AG09319 (cell line): ENCODE measurements at regions not wholly inside any gene's neighbourhood (a gene's known extent, or its start where the extent isn't known, plus 50 kb on each side); places are given as distances from the start of the nearest gene placed in this dataset.
"Not testable (repeated sequence)": the region's sequence is repeated elsewhere in the genome, so short reads cannot be mapped to it uniquely, and the experiment has no call there.

Source experiments
- DNase-seq: peaks from one replicate; pipeline ENCODE4 v3.0.0-alpha.2; 2010; ENCODE audit warnings: low read depth; ENCODE audit errors: extremely low read depth
- CTCF ChIP-seq: IDR thresholded peaks from 2 replicates; pipeline ENCODE4 v1.5.1; 2011; ENCODE audit warnings: low read depth, mild to moderate bottlenecking, inconsistent platforms, low read length, moderate library complexity

GRCh38 chr18:27544206-27544605 is 359.1 kb upstream of the CHST9 start:
- DNase-seq: no peak
- no peak for TF ChIP-seq CTCF

- no peak for TF ChIP-seq CTCF
- no peak for DNase-seq
These were observed 356.2 kb upstream of the CHST9 start for GRCh38 chr18:27541293-27541692.

GRCh38 chr18:27540111-27540510 is 355.0 kb upstream of the CHST9 start:
- no peak for TF ChIP-seq CTCF
- no peak for DNase-seq

GRCh38 chr18:27528925-27529521 is 343.9 kb upstream of the CHST9 start:
- DNase-seq: no peak
- no peak for TF ChIP-seq CTCF

GRCh38 chr18:27527856-27528255 is 342.7 kb upstream of the CHST9 start:
- no peak for TF ChIP-seq CTCF
- DNase-seq: no peak

- no peak for DNase-seq
- TF ChIP-seq CTCF: no peak
These were observed 335.3 kb upstream of the CHST9 start for GRCh38 chr18:27520401-27520800.

- not testable (repeated sequence) for DNase-seq
These were observed 325.0 kb upstream of the CHST9 start for GRCh38 chr18:27510036-27510633.

- no peak for DNase-seq
- no peak for TF ChIP-seq CTCF
These were observed 316.6 kb upstream of the CHST9 start for GRCh38 chr18:27501671-27502070.
